ENCODE measurements at regions not wholly inside any gene's neighbourhood (a gene's known extent, or its start where the extent isn't known, plus 50 kb on each side); places are given as distances from the start of the nearest gene placed in this dataset.

- peaks cover 3% of the 10 kb centered on the region for H3K4me1 Mint-ChIP-seq (ENCODE audit: low read depth)
- peaks cover 2% of the 10 kb centered on the region for H3K27me3 Mint-ChIP-seq (ENCODE audit: low read depth)
- H3K4me3 Mint-ChIP-seq (ENCODE audit: unreplicated experiment), result no peak overlapping the region
- DNase-seq (ENCODE audit: low spot score), result no peak
- TF ChIP-seq CTCF (IDR thresholded peaks at IDR 0.05), result no peak
- no peak overlapping the region for H3K27ac Mint-ChIP-seq (ENCODE audit: unreplicated experiment)
- no peaks in the 10 kb centered on the region for H3K9me3 Mint-ChIP-seq (ENCODE audit: low read depth)
- H3K36me3 Mint-ChIP-seq (ENCODE audit: low read depth), result no peaks in the 10 kb centered on the region
These were observed 86.0 kb downstream of the C11orf87 start for GRCh38 chr11:109507836-109508561.

DNA sequence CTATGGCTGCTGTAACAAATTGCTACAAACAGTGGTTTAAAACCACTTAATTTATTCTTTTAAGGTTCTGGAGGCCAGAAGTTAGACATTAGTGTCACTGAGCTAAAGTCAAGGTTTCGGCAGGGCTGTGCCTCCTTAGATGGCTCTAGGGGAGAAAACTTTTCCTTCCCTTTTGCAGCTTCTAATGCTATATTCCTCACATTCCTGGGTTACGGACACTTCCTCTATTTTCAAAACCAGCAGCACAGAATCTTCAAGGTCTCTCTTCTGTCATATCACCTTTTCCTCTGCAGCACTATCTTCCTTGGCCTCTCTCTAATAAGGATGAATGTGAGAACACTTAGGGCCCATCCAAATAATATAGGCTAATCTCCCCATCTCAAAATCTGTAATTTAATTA lies 87.0 kb downstream of the C11orf87 start:
- H3K9me3 Mint-ChIP-seq (ENCODE audit: low read depth), result no peaks in the 10 kb centered on the region
- H3K4me3 Mint-ChIP-seq (ENCODE audit: unreplicated experiment), result no peak overlapping the region
- DNase-seq (ENCODE audit: low spot score), result no peak

GRCh38 chr11:109510316-109510715 lies 88.3 kb downstream of the C11orf87 start:
- Mint-ChIP-seq H3K36me3 (ENCODE audit: low read depth) (no peaks in the 10 kb centered on the region), H3K4me1 (ENCODE audit: low read depth) (peaks cover 3% of the 10 kb centered on the region), H3K4me3 (ENCODE audit: unreplicated experiment) (no peak overlapping the region), H3K9me3 (ENCODE audit: low read depth) (no peaks in the 10 kb centered on the region), H3K27me3 (ENCODE audit: low read depth) (peaks cover 5% of the 10 kb centered on the region), H3K27ac (ENCODE audit: unreplicated experiment) (no peak overlapping the region)
- no peak for TF ChIP-seq CTCF (IDR thresholded peaks at IDR 0.05)
- DNase-seq (ENCODE audit: low spot score), result no peak

More for the DNA sequence above, 87.0 kb downstream of the C11orf87 start:
- Mint-ChIP-seq H3K36me3 (ENCODE audit: low read depth) (no peaks in the 10 kb centered on the region), H3K27ac (ENCODE audit: unreplicated experiment) (no peak overlapping the region), H3K27me3 (ENCODE audit: low read depth) (peaks cover 4% of the 10 kb centered on the region), H3K4me1 (ENCODE audit: low read depth) (peaks cover 3% of the 10 kb centered on the region)
- TF ChIP-seq CTCF (IDR thresholded peaks at IDR 0.05), result no peak

GRCh38 chr11:109511598-109511997 lies 89.6 kb downstream of the C11orf87 start:
- Mint-ChIP-seq H3K4me3 (ENCODE audit: unreplicated experiment) (no peak overlapping the region), H3K9me3 (ENCODE audit: low read depth) (no peaks in the 10 kb centered on the region), H3K27me3 (ENCODE audit: low read depth) (peaks cover 5% of the 10 kb centered on the region), H3K36me3 (ENCODE audit: low read depth) (no peaks in the 10 kb centered on the region), H3K27ac (ENCODE audit: unreplicated experiment) (no peak overlapping the region), H3K4me1 (ENCODE audit: low read depth) (peaks cover 3% of the 10 kb centered on the region)
- TF ChIP-seq CTCF (IDR thresholded peaks at IDR 0.05), result no peak
- DNase-seq (ENCODE audit: low spot score), result no peak

DNA sequence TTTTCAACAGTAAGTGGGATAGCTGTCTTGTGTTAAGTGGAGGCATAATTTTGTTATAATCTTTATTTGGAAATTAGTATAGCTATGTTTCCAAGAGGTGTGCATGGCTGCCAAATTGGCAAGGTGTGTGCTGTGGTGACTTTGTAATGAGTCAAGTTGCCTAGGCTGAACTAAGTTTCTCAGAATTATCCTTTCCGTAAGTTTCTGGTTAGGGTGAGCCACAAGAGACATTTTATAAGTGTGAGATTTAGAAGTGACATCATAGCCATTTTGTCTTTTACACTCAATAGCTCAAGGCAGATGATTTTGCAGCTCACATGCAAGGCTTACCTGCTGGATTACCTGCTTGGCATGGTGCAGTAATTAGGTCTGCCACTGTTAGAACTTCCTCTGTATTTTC lies 90.3 kb downstream of the C11orf87 start:
- H3K36me3 Mint-ChIP-seq (ENCODE audit: low read depth), result no peaks in the 10 kb centered on the region
- no peak for DNase-seq (ENCODE audit: low spot score)
- H3K4me1 Mint-ChIP-seq (ENCODE audit: low read depth), result peaks cover 3% of the 10 kb centered on the region
- no peak for TF ChIP-seq CTCF (IDR thresholded peaks at IDR 0.05)
- H3K4me3 Mint-ChIP-seq (ENCODE audit: unreplicated experiment), result no peak overlapping the region
- H3K27me3 Mint-ChIP-seq (ENCODE audit: low read depth), result peaks cover 5% of the 10 kb centered on the region
- H3K27ac Mint-ChIP-seq (ENCODE audit: unreplicated experiment), result no peak overlapping the region
- no peaks in the 10 kb centered on the region for H3K9me3 Mint-ChIP-seq (ENCODE audit: low read depth)

All from chondrocyte (in vitro differentiated cells).